ENCODE measurements at regions not wholly inside any gene's neighbourhood (a gene's known extent, or its start where the extent isn't known, plus 50 kb on each side); places are given as distances from the start of the nearest gene placed in this dataset.
"Not testable (repeated sequence)": the region's sequence is repeated elsewhere in the genome, so short reads cannot be mapped to it uniquely, and the experiment has no call there.

GRCh38 chr6:167208819-167209576 is 51.2 kb upstream of the GPR31 start:
- DNase-seq: no peak
- in situ Hi-C loops (cut with HindIII; ENCODE audit: low pct_ligation_motif_present, low pct_unique_long_range_greater_than_20kb, low sequenced_read_pairs): no loop called here

- no peak for DNase-seq
Observed at GRCh38 chr6:167209577-167209975, 51.8 kb upstream of the GPR31 start.

GRCh38 chr6:167210375-167211294 is 52.9 kb upstream of the GPR31 start:
- DNase-seq: no peak
- in situ Hi-C loops (cut with HindIII; ENCODE audit: low pct_ligation_motif_present, low pct_unique_long_range_greater_than_20kb, low sequenced_read_pairs): no loop called here

More at GRCh38 chr6:167209577-167209975, 51.8 kb upstream of the GPR31 start:
- in situ Hi-C loops (cut with HindIII; ENCODE audit: low pct_ligation_motif_present, low pct_unique_long_range_greater_than_20kb, low sequenced_read_pairs): no loop called here

GRCh38 chr6:167211295-167211648 is 53.5 kb upstream of the GPR31 start:
- no peak for DNase-seq
- in situ Hi-C loops (cut with HindIII; ENCODE audit: low pct_ligation_motif_present, low pct_unique_long_range_greater_than_20kb, low sequenced_read_pairs): no loop called here

GRCh38 chr6:167211881-167212712 is 54.3 kb upstream of the GPR31 start:
- in situ Hi-C loops (cut with HindIII; ENCODE audit: low pct_ligation_motif_present, low pct_unique_long_range_greater_than_20kb, low sequenced_read_pairs): no loop called here
- no peak for DNase-seq

GRCh38 chr6:167212713-167213005 is 54.9 kb upstream of the GPR31 start:
- DNase-seq: no peak
- in situ Hi-C loops (cut with HindIII; ENCODE audit: low pct_ligation_motif_present, low pct_unique_long_range_greater_than_20kb, low sequenced_read_pairs): no loop called here

GRCh38 chr6:167214206-167214605 is 56.4 kb upstream of the GPR31 start:
- DNase-seq: no peak
- in situ Hi-C loops (cut with HindIII; ENCODE audit: low pct_ligation_motif_present, low pct_unique_long_range_greater_than_20kb, low sequenced_read_pairs): no loop called here

- in situ Hi-C loops (cut with HindIII; ENCODE audit: low pct_ligation_motif_present, low pct_unique_long_range_greater_than_20kb, low sequenced_read_pairs); DNase-seq: not testable (repeated sequence)
Observed at GRCh38 chr6:167215429-167216250, 57.9 kb upstream of the GPR31 start.

GRCh38 chr6:167216390-167217050 is 58.7 kb upstream of the GPR31 start:
- DNase-seq; in situ Hi-C loops (cut with HindIII; ENCODE audit: low pct_ligation_motif_present, low pct_unique_long_range_greater_than_20kb, low sequenced_read_pairs): not testable (repeated sequence)

GRCh38 chr6:167217073-167217472 is 59.3 kb upstream of the GPR31 start:
- in situ Hi-C loops (cut with HindIII; ENCODE audit: low pct_ligation_motif_present, low pct_unique_long_range_greater_than_20kb, low sequenced_read_pairs); DNase-seq: not testable (repeated sequence)

- peak; percentile 14 for DNase-seq
- in situ Hi-C loops (cut with HindIII; ENCODE audit: low pct_ligation_motif_present, low pct_unique_long_range_greater_than_20kb, low sequenced_read_pairs): not testable (repeated sequence)
Observed at GRCh38 chr6:167217951-167218759, 60.4 kb upstream of the GPR31 start.

GRCh38 chr6:167219079-167219478 is 61.3 kb upstream of the GPR31 start:
- DNase-seq; in situ Hi-C loops (cut with HindIII; ENCODE audit: low pct_ligation_motif_present, low pct_unique_long_range_greater_than_20kb, low sequenced_read_pairs): not testable (repeated sequence)

GRCh38 chr6:167219967-167220512 is 62.3 kb upstream of the GPR31 start:
- no peak for DNase-seq
- in situ Hi-C loops (cut with HindIII; ENCODE audit: low pct_ligation_motif_present, low pct_unique_long_range_greater_than_20kb, low sequenced_read_pairs): no loop called here

- in situ Hi-C loops (cut with HindIII; ENCODE audit: low pct_ligation_motif_present, low pct_unique_long_range_greater_than_20kb, low sequenced_read_pairs): no loop called here
- DNase-seq: no peak
Observed at GRCh38 chr6:167221400-167222201, 63.8 kb upstream of the GPR31 start.

GRCh38 chr6:167225566-167226382 is 65.3 kb upstream of the UNC93A start:
- in situ Hi-C loops (cut with HindIII; ENCODE audit: low pct_ligation_motif_present, low pct_unique_long_range_greater_than_20kb, low sequenced_read_pairs); DNase-seq: not testable (repeated sequence)
